GM21737 (cell line): ENCODE measurements at regions not wholly inside any gene's neighbourhood (a gene's known extent, or its start where the extent isn't known, plus 50 kb on each side); places are given as distances from the start of the nearest gene placed in this dataset.

Experiments used
- ATAC-seq: cut with Tn5 transposase; IDR thresholded peaks from one replicate; pipeline ENCODE4 v1.9.1; 2021; ENCODE audit warnings: mild to moderate bottlenecking, moderate library complexity; ENCODE audit not compliant: unreplicated experiment

- peak; percentile 78 for ATAC-seq
Measured at GRCh38 chr1:58996341-58997059, 212.7 kb upstream of the JUN start.

GRCh38 chr1:58997060-58997411 is 213.2 kb upstream of the JUN start:
- peak; percentile 67 for ATAC-seq

DNA sequence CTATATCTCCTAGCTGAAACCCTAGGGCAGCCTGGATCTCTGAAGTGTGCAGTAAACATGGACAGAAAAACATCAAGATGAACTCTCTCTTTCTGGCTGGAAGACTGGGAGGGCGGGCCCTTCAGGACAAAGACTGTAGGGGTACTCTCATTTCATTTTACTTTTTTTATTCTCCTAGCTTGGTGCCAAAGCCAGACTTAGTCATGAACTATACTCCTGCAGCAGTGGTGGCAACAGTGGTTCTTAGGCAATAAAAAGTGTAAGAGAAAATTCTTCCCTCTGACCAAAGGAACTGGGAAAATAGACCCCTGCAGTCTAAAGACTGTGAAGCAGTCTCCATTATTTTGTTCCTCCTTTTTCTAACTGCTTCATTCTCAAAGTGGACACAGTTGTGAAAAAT is 213.8 kb upstream of the JUN start:
- ATAC-seq: no peak

DNA sequence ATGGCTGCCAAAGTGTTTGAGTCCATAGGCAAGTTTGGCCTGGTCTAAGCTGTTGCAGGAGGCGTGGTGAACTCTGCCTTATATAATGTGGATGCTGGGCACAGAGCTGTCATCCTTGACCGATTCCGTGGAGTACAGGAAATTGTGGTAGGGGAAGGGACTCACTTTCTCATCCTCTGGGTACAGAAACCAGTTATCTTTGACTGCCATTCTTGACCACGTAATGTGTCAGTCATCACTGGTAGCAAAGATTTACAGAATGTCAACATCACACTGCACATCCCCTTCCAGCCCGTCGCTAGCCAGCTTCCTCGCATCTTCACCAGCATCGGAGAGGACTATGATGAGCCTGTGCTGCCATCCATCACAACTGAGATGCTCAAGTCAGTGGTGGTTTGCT is 215.8 kb upstream of the JUN start:
- no peak for ATAC-seq

- no peak for ATAC-seq
Measured at GRCh38 chr1:59004755-59005154, 220.9 kb upstream of the JUN start.

GRCh38 chr1:59005491-59006288 is 221.8 kb upstream of the JUN start:
- no peak for ATAC-seq

GRCh38 chr1:59006289-59006658 is 222.4 kb upstream of the JUN start:
- ATAC-seq: no peak

DNA sequence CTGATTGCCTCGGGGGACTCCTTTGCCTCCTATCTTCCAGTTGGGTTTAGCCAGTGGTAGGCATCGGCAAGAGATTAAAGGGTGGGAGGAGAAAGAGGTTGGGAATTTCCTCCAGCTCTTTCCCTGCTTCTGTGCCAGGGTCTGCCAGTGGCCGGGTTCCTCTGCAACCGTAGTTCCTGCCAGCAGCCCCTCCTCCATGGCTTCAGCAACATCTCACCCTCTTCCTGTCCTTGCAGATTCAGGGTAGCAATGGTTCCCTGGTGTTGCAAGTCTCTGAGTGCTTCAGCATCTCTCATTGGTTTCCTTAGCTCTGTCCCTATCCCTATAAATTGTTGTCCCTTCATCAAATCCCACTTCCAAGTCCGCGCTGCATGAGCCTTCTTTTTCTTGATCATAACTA is 223.1 kb upstream of the JUN start:
- no peak for ATAC-seq

DNA sequence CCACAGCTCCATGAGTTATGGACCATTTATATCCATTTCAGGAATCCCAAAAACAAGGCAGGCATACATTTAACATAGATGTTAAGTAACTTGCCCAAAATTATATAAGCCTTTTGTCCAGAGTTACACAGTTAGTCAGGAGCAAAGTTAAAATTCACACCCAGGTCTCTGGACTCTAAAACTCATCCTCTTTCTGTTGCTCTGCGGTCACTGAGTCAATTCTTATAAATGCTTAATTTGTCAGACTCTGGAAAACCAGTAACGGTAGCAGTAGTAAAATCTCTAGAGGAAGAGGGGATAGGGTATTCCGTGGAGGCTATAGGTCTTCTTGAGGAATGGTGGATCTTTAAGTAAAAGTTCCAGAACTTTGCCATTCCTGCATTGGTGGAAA is 223.6 kb upstream of the JUN start:
- ATAC-seq: no peak

- peak; percentile 48 for ATAC-seq
Measured at GRCh38 chr1:59007820-59008598, 224.2 kb upstream of the JUN start.

- no peak for ATAC-seq
Measured at GRCh38 chr1:59008599-59009347, 224.9 kb upstream of the JUN start.

DNA sequence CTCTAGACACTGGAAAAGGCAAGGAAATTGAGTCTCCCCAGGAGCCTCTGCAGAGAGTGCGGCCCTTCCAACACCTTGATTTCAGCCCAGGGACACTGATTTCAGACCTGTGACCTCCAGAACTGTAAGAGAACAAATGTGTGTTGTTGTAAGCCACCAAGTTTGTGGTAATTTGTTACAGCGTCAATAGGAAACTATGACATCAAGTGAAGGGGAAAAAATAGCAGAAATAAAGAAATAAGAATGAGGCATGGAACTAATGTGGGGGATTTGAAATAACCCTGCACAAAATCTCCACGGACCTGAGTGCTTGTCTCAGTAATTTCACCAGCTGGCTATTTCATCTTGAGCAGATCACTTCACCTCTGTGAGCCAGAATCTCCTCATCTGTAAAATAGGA is 227.8 kb upstream of the JUN start:
- ATAC-seq: no peak

- no peak for ATAC-seq
Measured at GRCh38 chr1:59012378-59012777, 228.5 kb upstream of the JUN start.

GRCh38 chr1:59013276-59013927 is 229.6 kb upstream of the JUN start:
- peak; percentile 59 for ATAC-seq

DNA sequence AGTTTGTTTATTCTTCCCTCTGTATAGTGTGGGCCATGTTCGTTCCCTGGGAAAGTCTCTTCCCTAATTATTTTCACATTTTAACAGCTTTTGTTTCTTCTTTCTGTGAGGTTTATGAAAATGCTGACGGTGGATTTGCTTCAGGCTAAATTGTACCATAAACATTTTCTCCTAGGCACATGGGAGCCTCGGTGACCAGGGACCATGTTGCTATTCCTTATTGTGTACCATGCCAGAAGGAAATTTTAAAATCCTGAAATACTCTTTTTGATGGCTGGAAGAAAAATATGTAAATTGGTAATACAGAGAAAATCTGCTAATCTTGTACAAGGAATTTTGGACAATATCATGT is 230.1 kb upstream of the JUN start:
- ATAC-seq: no peak

DNA sequence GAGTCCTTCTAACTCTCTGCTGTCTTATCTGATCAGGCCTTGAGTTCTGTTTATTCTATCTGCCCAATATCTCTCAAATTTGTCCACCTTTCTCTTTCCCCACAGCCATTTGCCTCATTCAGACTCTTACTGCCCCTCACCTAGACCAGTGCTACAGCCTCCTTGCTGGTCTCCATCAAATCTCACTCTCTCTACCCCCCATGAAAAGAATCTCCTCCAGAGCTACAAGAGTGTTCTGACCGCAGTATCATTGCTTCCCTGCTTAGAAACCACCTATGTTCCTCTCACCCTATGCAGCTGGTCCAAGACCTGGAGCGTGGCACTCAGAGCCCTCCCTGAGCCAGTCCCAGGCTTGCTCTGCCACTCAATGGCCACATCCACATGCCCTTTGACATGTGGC is 231.0 kb upstream of the JUN start:
- ATAC-seq: no peak

DNA sequence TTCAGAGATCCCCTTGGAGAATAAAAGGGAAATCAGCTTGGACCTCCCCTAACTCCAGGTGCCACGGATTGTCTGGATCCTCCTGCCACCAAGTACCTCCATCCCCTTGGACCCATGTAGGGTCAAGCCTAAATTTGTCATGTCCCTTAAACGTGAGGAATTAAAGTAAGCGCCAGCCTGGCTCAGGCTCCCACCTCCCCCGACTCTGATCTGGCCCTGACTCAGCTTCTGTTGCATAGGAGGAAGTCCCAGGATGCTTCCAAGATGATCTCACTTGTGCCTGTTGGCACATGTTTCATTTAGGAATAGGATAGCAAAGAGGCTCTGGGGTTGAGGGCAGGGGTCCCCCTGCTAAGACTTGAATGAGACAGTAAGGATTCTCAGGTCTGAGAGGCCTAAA is 231.9 kb upstream of the JUN start:
- no peak for ATAC-seq

GRCh38 chr1:59016390-59016789 is 232.5 kb upstream of the JUN start:
- ATAC-seq: no peak

- no peak for ATAC-seq
Measured at GRCh38 chr1:59017501-59018231, 233.8 kb upstream of the JUN start.

- no peak for ATAC-seq
Measured at GRCh38 chr1:59018446-59018845, 234.6 kb upstream of the JUN start.
